Activated CD8-positive, alpha-beta memory T cell treated with anti-CD3 and anti-CD28 coated beads for 48 hours (primary cell): ENCODE measurements at regions not wholly inside any gene's neighbourhood (a gene's known extent, or its start where the extent isn't known, plus 50 kb on each side); places are given as distances from the start of the nearest gene placed in this dataset.
"Not testable (repeated sequence)": the region's sequence is repeated elsewhere in the genome, so short reads cannot be mapped to it uniquely, and the experiment has no call there.

Experiments used
- DNase-seq, 3 experiments: peaks; one replicate each; pipeline ENCODE4 v3.0.0-alpha.2; 2020; ENCODE audit warnings: low read depth in 2 of 3, low spot score in 2 of 3

DNA sequence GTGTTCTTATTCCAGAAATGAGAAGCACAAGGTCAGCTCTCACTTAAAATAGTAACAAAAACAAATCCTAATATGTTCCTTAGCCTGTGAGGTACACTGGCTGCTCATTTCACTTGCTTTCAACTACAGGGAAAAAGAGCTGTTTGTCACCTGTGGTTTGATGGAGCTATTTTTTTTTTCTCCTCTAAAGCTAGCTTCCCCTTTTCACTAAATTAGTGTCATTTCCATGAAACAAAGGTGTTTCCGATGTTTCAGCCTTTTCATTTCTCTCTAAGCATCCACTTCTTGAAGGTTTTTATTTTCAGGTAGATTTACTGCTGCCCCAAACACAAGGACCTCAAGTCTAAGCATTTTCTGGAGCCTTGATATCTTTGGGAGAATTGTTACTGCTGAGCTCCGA, 148.6 kb downstream of the RBMX2 start:
- DNase-seq, result no peak

DNA sequence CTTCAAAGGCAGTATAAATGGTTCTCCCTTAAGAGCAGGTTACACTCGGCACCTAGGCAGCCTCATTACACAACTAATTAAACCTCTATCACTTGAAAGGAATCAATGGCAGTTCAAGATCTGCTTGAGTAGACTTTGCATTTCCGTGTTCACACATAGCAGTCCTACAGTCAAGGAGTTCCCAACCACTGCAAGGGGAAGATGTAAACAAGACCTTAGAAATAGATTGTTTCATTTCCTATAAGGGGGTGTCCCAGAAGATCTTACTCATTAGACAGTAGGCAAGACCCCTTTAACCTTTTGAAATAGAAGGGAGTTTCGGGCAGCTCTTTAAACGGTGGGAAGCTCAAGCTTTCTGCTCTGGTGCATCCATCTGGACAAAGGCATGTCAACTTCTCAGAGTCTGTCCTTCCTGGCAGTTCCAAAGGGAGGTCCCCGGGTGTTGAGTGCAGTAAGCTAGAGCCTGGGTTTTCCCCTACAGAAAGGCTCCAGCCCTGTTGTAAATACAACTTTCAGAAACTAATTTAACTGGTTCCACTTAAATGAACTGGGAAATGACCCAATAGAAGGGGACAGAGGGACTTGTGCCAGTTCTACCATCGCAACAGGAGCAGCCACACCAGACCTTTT, 150.8 kb downstream of the RBMX2 start:
- no peak for DNase-seq

DNA sequence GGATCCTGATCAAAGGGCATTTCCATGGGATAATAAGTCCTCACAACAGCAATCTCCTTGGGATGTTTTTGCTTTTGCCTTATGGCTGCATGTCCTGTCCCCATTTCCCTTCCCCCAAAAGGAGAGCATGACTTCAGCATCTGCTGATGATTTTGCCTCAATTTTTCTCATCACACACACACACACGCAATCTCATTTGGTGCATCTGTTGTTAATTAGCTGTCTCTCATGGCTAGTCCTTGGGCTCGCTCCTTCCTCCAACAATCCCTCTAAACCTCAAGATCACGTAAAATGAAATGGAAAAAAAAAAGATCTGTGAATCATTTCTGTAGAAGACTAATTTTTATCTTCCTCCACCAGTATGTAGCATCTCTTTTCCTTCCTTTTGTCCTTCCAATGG, 153.6 kb downstream of the RBMX2 start:
- DNase-seq, result no peak

DNA sequence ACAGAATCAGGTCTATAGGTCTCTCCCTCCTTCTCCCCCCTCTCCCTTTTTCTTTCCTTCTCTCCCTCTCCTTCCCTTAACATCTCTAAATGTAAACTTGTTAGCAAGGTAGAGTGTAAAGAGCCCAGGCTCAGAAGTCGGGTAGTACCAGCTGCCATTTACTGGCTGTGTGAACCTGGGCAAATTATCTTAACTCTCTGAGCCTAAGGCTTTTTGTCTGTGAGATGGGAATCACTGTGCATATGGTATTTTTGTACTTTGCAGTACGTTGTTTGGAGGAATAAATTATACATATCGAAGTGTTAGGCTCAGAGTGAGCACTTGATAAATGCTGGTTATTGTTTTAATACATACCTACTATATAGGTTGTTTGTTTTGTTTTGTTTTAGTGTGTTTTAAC, 154.0 kb downstream of the RBMX2 start:
- no peak for DNase-seq

DNA sequence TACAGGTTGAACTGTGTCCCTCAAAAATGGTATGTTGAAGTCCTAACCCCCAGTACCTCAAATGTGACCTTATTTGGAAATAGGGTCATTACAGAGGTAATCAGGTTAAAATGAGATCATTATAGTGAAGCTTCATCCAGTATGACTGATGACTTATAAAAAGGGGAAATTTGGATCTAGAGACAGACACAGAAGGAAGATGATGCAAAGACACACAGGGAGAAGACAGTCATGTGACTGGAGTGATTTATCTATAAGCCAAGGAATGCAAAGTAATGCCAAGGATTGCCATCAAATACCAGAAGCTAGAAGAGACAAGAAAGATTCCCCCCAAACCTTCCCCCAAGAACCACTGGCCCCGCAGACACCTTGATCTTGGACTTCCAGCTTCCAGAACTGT, 155.2 kb downstream of the RBMX2 start:
- DNase-seq, result no peak

DNA sequence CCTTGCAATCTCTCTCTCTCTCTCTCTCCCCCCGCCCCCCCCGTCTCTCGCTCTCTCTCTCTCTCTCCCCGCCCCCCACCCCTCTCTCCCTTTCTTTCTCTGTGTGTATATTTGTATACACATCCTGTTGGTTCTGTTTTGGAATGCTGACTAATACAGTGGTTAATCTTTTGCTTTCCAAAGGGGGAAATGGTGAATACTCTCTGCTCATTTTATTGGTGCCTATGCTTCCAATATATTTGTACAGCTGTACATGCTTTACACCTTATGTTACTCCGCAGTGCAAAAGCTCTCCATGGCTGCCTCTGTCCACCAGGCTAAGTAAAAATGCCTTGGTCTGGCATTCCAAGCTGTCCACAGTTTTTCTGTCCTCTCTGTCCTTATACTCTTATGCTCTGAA, 158.8 kb downstream of the RBMX2 start:
- DNase-seq, result no peak

DNA sequence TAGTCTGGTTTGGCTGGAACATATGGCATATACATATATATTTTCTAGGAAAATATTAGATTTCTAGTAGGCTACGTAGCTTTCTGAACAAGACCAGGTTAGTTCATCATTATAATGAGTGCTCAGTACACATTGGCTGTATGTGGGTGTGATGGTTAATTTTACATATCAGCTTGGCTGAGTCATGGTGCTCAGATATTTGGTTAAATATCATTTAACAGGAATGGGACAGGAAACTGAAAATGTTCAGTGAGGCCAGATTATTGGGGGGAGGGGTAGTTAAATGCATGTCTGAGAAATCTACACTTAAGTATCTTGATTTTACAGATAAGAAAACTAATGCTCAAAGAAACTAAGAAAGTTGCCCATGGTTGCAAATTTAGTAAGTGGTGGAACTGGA, 160.1 kb downstream of the RBMX2 start:
- DNase-seq, result no peak

DNA sequence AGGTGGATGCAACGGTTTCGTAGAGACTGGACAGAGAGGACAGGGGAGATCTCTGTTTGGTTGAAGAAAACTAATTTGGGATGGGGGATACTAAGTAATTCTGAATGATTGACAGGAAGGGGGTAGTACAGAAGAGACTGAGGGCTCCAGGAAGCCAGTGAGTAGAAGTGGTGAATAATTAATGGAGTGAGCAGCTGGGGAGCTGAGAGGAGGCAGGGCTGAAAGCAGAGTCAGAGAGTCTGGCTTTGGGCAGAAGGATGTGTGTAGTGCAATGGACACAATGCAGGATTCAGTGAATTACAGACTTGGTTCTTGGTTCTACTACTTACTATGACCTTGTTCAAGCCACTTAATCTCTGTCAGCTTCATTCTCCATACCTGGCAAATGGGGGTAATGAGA, 161.7 kb downstream of the RBMX2 start:
- no peak for DNase-seq

DNA sequence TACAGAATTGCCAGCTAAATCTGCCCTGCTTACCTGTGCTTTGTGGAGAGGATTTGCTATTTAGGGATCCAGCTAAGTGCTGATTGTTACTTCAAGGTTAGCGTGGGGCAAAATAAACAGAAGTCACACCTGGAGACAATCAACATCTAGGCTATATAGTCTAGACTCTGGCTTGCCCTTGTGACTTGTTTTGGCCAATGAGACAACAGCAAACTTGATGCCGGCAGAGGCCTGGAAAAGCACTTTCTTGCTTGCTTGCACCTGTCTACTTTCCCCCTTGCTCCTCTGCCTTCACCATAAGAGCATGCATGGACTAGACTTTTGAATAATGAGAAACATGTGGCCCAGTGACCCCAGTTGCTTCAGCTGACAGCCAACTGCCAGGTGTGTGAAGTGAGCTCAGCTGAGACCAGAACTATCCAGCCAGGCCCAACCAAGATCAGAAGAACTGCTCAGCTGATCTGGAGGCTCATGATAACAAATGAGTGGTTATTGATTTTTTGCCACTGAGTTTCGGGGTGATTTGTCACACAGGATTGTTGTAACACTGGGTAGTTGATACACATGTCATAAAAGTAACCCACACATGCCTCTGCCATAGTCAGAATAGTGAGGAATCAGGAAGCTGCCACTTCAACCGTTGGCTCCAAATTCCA, 164.4 kb downstream of the RBMX2 start:
- no peak for DNase-seq

DNA sequence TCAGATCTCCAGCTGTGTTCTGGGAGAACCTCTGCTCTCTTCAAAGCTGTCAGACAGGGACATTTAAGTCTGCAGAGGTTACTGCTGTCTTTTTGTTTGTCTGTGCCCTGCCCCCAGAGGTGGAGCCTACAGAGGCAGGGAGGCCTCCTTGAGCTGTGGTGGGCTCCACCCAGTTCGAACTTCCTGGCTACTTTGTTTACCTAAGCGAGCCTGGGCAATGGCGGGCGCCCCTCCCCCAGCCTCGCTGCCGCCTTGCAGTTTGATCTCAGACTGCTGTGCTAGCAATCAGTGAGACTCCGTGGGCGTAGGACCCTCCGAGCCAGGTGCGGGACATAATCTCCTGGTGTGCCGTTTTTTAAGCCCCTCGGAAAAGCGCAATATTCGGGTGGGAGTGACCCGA, 171.2 kb downstream of the RBMX2 start:
- not testable (repeated sequence) for DNase-seq
